Fibroblast of skin of scalp (primary cell): ENCODE measurements at regions not wholly inside any gene's neighbourhood (a gene's known extent, or its start where the extent isn't known, plus 50 kb on each side); places are given as distances from the start of the nearest gene placed in this dataset.

ENCODE experiments used
- DNase-seq: peaks from one replicate; pipeline ENCODE4 v3.0.0-alpha.2; 2013

GRCh38 chr4:156593464-156593863 is 378.1 kb downstream of the PDGFC start:
- no peak for DNase-seq

GRCh38 chr4:156591679-156592078 is 379.9 kb downstream of the PDGFC start:
- no peak for DNase-seq

GRCh38 chr4:156584100-156584499 is 387.5 kb downstream of the PDGFC start:
- no peak for DNase-seq

GRCh38 chr4:156583265-156583664 is 388.3 kb downstream of the PDGFC start:
- DNase-seq: no peak

GRCh38 chr4:156581282-156582063 is 390.1 kb downstream of the PDGFC start:
- no peak for DNase-seq

- no peak for DNase-seq
Measured at GRCh38 chr4:156578713-156579112, 392.9 kb downstream of the PDGFC start.

- DNase-seq: no peak
Measured at GRCh38 chr4:156578005-156578404, 393.6 kb downstream of the PDGFC start.

- no peak for DNase-seq
Measured at GRCh38 chr4:156576946-156577345, 394.7 kb downstream of the PDGFC start.

- peak; percentile 22 for DNase-seq
Measured at GRCh38 chr4:156575430-156576073, 396.0 kb downstream of the PDGFC start.

GRCh38 chr4:156571146-156571545 is 400.5 kb downstream of the PDGFC start:
- DNase-seq: no peak

GRCh38 chr4:156569535-156569934 is 402.1 kb downstream of the PDGFC start:
- DNase-seq: no peak

GRCh38 chr4:156568484-156568883 is 403.1 kb downstream of the PDGFC start:
- no peak for DNase-seq

- DNase-seq: peak; percentile 62
Measured at GRCh38 chr4:156568041-156568440, 403.6 kb downstream of the PDGFC start.

- DNase-seq: no peak
Measured at GRCh38 chr4:156560701-156561100, 410.9 kb downstream of the PDGFC start.

GRCh38 chr4:156559346-156559745 is 412.3 kb downstream of the PDGFC start:
- DNase-seq: no peak

GRCh38 chr4:156558373-156559025 is 413.1 kb downstream of the PDGFC start:
- peak; percentile 35 for DNase-seq

- DNase-seq: no peak
Measured at GRCh38 chr4:156557920-156558319, 413.7 kb downstream of the PDGFC start.

- DNase-seq: peak; percentile 29
Measured at GRCh38 chr4:156556336-156556735, 415.3 kb downstream of the PDGFC start.

GRCh38 chr4:156553659-156554058 is 417.9 kb downstream of the PDGFC start:
- no peak for DNase-seq

- no peak for DNase-seq
Measured at GRCh38 chr4:156547891-156548290, 423.7 kb downstream of the PDGFC start.

- DNase-seq: peak; percentile 92
Measured at GRCh38 chr4:156547439-156547838, 424.2 kb downstream of the PDGFC start.

GRCh38 chr4:156545003-156545785 is 426.4 kb downstream of the PDGFC start:
- DNase-seq: no peak

- no peak for DNase-seq
Measured at GRCh38 chr4:156539376-156539775, 432.2 kb downstream of the PDGFC start.
